ENCODE measurements at regions not wholly inside any gene's neighbourhood (a gene's known extent, or its start where the extent isn't known, plus 50 kb on each side); places are given as distances from the start of the nearest gene placed in this dataset.

- Histone ChIP-seq H3K9me3 (replicated peaks; ENCODE audit: control insufficient read depth, insufficient read depth, low read length) (no peaks in the 10 kb centered on the region; the same call in 2 of the 3 replicates), H4K20me1 (ENCODE audit: control insufficient read depth, insufficient read depth) (no peaks in the 10 kb centered on the region), H3K4me3 (no peak overlapping the region), H3K27ac (ENCODE audit: control insufficient read depth, insufficient read depth) (no peak overlapping the region), H2AFZ (ENCODE audit: control insufficient read depth, low read depth, low read length) (no peak overlapping the region), H3K79me2 (ENCODE audit: control insufficient read depth, insufficient read depth, low read length) (no peaks in the 10 kb centered on the region), H3K4me1 (ENCODE audit: control insufficient read depth, insufficient read depth, low read length) (no peaks in the 10 kb centered on the region), H3K36me3 (ENCODE audit: control insufficient read depth in 2 of 2, insufficient read depth in 2 of 2, low read length in 1 of 2) (no peaks in the 10 kb centered on the region), H3K4me2 (ENCODE audit: control insufficient read depth, insufficient read depth) (no peak overlapping the region), H3K27me3 (replicated peaks in 1 of 2; ENCODE audit: control insufficient read depth in 2 of 2, insufficient read depth in 2 of 2, low read length in 1 of 2) (no peaks in the 10 kb centered on the region), H3K9ac (ENCODE audit: control insufficient read depth, insufficient read depth, low read length) (no peak overlapping the region)
- no peak for TF ChIP-seq NFYA (IDR thresholded peaks at IDR 0.05; ENCODE audit: borderline replicate concordance, low read depth, low read length)
- no peak for TF ChIP-seq CUX1 (IDR thresholded peaks at IDR 0.05; ENCODE audit: insufficient replicate concordance, low read depth, low read length)
- TF ChIP-seq TARDBP (IDR thresholded peaks at IDR 0.05; ENCODE audit: borderline replicate concordance), result no peak
- TF ChIP-seq RB1 (IDR thresholded peaks at IDR 0.05; ENCODE audit: borderline replicate concordance), result no peak
- no peak for TF ChIP-seq NRF1 (conservative IDR thresholded peaks at IDR 0.05; ENCODE audit: low read depth, low read length)
- no peak for TF ChIP-seq SUZ12 (IDR thresholded peaks at IDR 0.05; ENCODE audit: unreplicated experiment)
- TF ChIP-seq RBBP5 (conservative IDR thresholded peaks at IDR 0.05), result no peak
- TF ChIP-seq RELB (IDR thresholded peaks at IDR 0.05; ENCODE audit: low read depth), result no peak
- TF ChIP-seq SP1 (IDR thresholded peaks at IDR 0.05; ENCODE audit: low read depth, low read length), result no peak
- TF ChIP-seq TBL1XR1 (IDR thresholded peaks at IDR 0.05; ENCODE audit: low read depth, low read length), result no peak
- TF ChIP-seq EED (IDR thresholded peaks at IDR 0.05; ENCODE audit: low read depth), result no peak
- TF ChIP-seq POLR2A (IDR thresholded peaks at IDR 0.05; ENCODE audit: low read depth, low read length), result no peak
- TF ChIP-seq PAX8 (IDR thresholded peaks at IDR 0.05), result no peak
- TF ChIP-seq YBX1 (IDR thresholded peaks at IDR 0.05), result no peak
- TF ChIP-seq MTA3 (IDR thresholded peaks at IDR 0.05; ENCODE audit: borderline replicate concordance, low read length), result no peak
- TF ChIP-seq ZNF592 (IDR thresholded peaks at IDR 0.05), result no peak
- TF ChIP-seq POLR2AphosphoS5 (IDR thresholded peaks at IDR 0.05; ENCODE audit: low read length), result no peak
- intact Hi-C loops (cut with micrococcal nuclease; ENCODE audit: unreplicated experiment), result no loop called here
- ATAC-seq, result no peak
- no TSS peak for BruUV-seq (replicated peaks)
- ChIA-PET POLR2A (no interaction called here), CTCF (no interaction called here), SMC1A (ENCODE audit: uncharacterized antibody, unreplicated experiment) (no interaction called here), RAD21 (ENCODE audit: unreplicated experiment) (no interaction called here)
- no peak for DNase-seq (ENCODE audit: low read depth, low spot score)
- FAIRE-seq, result no peak
- 2% methylated on average over 7 of the region's 7 CpGs for WGBS (ENCODE audit: insufficient coverage, insufficient replicate concordance, low lambda C conversion rate, missing lambda C conversion rate)
- in situ Hi-C loops (cut with MboI), result no loop called here
Measured at GRCh38 chr5:3353561-3353960, 242.1 kb upstream of the IRX1 start.
